ENCODE measurements at regions not wholly inside any gene's neighbourhood (a gene's known extent, or its start where the extent isn't known, plus 50 kb on each side); places are given as distances from the start of the nearest gene placed in this dataset.

GRCh38 chr2:188851826-188852225, 122.3 kb upstream of the COL3A1 start:
- TF ChIP-seq POLR2A (IDR thresholded peaks at IDR 0.05) = no peak
- no peak for TF ChIP-seq CTCF (IDR thresholded peaks at IDR 0.05)

Measured in Peyer's patch (tissue), 4 donors.